Fibroblast of skin of abdomen (primary cell): ENCODE measurements at regions not wholly inside any gene's neighbourhood (a gene's known extent, or its start where the extent isn't known, plus 50 kb on each side); places are given as distances from the start of the nearest gene placed in this dataset.
"Not testable (repeated sequence)": the region's sequence is repeated elsewhere in the genome, so short reads cannot be mapped to it uniquely, and the experiment has no call there.

Experiments used
- DNase-seq: peaks from one replicate; pipeline ENCODE4 v3.0.0-alpha.2; 2013

GRCh38 chr5:87212183-87212582 is 55.5 kb upstream of the RASA1 start:
- not testable (repeated sequence) for DNase-seq

GRCh38 chr5:87217480-87217879 is 50.2 kb upstream of the RASA1 start:
- not testable (repeated sequence) for DNase-seq
